Daoy (cell line): ENCODE measurements at regions not wholly inside any gene's neighbourhood (a gene's known extent, or its start where the extent isn't known, plus 50 kb on each side); places are given as distances from the start of the nearest gene placed in this dataset.

Experiments used
- DNase-seq: peaks from one replicate; pipeline ENCODE4 v3.0.0-alpha.2; 2015; ENCODE audit warnings: low read depth

DNA sequence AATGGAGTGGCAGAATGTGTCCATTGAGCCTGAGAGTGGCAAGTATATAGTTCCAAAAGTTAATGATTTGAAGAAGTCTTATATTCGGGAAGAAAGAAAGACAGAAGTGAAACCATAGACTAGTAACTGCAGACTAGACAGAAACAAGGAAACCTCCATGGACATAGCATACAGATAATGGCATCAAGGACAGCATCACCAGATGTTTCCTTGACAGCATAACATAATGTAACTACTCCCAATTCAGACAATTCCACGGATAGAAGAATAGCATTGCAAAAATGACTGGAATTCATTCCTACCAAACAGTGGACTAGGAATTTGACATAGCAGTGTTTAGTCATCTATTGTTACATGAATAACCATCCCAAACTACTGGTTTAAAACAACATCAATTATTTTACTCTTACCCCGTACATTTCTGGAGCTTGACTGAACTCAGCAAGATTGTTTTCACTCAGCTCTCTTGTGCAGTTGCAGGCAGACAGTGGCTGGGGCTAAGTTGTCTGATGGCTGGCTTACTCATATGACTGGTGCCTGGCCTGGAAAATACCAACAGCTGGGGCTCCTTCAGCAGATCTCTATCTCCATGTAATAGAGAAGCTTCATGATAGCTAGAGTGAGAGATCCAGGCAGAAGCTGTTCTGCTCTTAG is 109.7 kb upstream of the GADL1 start:
- DNase-seq, result peak; percentile 10

DNA sequence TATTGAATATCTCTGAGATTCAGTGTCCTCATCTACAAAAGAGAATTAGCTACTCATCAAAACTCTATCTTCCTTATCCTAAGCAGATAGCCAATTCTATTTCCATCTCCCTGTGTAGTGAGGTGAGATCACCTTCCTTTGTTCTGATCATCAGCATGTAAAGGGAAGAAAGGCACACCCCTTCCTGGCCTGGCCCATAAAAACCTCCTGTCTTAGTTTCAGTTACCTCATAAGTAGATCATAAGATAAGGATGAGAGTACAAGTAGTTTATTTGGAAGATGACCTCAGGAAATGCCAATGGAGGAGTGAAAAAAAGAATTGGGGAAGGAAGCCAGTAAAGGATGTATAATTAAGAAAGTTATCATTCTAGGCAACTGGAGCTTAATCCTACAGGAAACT is 114.5 kb upstream of the GADL1 start:
- DNase-seq, result no peak

DNA sequence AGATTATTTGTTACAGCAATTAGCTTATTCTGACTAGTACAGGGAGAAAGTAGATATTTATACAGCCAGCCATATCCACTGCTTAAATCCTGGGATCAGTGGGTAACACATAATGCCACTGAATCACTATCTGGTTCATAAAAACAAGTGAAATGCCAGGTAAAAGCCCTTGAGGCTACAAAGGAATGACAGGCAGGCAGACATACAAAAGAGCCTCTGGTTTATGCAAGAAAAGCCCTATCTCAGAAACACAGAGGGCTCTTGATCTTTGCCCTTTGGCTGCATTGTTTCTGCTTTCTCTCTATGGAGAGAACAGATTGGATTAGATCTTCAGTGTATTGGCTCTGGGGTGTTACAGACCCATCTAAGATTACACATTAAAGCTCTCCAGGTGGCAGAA is 115.4 kb upstream of the GADL1 start:
- no peak for DNase-seq

DNA sequence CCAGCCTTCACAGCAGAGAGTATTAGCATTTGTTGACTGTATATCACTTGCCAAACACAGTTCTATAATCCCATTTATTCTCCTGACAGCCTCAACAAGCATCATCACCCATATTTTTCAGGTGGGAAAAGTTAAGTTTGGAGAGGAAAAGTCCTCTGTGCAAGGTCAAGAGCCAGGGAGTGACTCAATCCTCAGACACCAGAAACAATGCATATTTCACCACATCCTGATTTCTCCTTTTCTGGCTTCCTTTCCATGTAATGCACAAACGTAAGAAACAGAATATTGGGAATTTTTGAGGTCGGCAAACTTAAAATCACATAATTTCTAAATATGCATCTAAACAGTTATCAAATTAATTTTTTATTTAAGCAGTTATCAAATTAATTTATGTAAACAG is 116.0 kb upstream of the GADL1 start:
- no peak for DNase-seq

DNA sequence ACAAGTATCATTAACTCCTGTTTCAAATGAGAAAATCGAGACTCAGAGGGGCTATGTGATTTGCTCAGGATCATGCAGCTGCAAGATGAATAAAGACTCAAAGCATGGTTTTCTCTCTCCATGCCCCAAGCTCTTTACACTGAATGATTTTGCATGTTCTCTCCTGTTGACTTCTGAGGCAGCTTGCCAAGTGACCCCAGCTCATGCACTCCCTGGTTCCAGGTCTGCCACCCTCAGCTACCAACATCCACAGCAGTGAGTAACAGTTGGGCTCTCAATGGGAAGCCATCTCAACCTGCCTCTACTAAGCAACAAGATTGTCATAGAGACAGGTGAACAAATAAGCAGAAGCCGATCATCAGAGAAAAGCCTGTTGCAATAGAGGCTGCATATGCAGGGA is 116.9 kb upstream of the GADL1 start:
- no peak for DNase-seq

DNA sequence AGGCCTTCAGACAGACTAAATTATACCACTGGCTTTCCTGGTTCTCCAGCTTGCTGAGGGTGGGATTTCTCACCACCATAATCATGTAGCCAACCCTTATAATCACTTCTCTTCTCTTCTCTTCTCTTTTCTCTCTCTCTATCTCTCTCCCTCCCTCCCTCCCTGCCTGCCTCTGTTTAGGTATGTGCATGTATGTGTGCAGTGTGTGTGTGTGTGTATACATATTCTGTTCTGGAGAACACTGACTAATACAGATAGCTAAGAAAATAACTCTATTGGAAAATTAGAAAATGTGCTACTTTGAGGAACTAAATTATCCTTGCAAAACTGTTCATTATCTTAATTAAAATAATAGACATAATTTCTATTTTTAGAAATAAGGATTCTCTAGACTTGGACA is 118.6 kb upstream of the GADL1 start:
- DNase-seq, result no peak

DNA sequence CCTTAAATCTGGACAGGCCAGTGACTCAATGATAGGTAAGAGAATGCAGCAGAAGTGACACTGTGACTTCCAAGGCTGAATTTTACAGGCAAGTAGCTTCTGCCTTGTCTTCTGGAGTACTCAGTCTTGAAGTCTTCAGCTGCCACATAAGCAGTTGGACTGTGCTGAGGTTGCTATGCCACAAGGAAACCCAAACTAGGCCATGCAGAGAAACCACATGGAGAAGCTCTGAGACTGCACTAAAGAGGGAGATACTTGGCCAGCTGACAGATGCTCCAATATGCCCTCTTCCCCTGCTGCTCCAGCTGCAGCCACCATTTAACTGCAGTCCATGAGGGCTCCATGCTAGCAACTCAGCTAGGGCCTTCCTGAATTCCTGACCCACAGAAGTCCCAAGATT is 119.4 kb upstream of the GADL1 start:
- no peak for DNase-seq

DNA sequence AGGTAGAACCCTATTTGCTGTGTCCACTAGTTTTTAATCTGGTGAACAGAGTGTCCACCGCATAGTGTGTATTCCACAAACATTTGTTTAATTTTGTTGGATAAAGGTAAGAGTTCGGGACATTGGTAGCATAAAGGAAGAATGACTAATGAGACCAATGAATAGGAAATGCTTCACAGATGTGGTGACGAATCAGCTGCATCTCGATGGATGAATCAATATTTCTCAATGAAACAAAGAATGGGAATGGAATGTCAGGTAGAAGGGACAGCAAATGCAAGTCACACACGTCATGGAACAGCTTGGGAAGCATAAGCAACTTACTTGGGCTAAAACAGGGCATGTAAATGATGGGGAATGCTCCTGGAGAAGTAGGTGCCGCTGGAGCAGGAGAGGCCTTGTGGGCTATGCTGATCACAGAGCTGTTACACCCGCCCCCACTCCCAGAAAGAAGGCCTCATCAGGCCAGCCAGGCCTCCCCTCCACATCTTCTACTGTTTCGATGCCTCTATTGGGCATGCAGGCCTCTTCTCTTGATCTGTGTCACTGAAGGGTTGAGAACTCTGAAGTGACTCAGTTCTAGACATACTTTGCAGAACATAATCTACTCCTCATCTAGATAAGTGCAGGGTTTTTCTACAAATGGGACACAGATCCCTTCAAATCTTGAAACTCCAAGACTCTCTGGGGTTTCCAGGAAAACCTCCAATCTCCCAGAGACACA is 120.0 kb upstream of the GADL1 start:
- no peak for DNase-seq

DNA sequence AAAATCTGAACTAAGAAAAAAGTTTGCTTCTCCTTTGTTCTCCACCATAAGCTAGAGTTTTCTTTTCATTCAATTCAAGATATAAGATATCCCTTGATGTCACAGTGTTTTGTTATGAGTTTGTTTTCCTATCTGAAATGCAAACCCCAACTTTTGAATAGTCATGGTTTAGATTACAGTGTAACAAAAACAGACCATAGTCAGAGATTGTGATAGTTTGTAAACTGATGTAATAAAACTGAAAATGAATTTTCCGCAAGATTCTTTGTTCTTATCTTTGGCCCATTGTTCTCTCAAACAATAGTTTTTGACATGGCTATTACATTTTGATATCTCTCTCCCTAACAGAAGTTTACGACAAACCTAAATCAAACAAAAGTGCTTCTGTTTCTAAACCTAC is 121.7 kb upstream of the GADL1 start:
- no peak for DNase-seq

DNA sequence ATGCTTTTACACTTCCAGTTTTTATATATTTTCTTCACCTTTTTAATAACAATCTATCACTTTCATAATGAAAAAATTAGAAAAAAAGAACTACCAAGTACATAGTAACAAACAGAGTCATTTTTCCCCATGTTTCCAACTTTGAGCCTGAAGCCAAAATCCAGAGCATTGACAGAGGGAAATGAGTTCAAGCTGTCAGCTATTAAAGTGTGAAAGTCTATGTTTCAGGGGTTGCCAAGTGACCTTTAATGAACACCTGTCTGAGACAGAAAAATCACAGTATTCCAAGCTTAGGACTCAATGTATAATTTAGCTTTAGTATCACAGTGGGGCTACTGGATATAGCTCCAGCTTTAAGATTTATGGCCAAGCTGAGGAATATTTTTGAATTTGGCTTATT is 128.3 kb upstream of the GADL1 start:
- no peak for DNase-seq

DNA sequence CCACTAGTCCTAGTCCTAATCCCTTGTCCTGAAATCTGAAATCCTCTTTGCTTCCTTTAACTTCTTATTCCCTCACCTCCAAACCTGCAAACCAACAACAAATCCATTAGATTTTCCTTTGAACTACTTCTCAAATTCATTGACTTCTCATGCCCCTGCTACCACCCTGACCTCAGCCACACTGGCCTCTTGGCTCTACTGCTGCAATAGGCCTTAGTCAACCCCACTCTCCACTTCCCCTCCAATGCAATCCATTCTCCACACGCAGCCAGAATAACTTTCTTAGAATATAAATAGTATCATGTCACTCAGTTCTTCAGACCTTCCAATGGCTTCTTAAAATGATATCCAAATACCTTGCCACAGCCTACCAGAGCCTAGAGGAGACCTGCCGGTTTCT is 131.1 kb upstream of the GADL1 start:
- no peak for DNase-seq

DNA sequence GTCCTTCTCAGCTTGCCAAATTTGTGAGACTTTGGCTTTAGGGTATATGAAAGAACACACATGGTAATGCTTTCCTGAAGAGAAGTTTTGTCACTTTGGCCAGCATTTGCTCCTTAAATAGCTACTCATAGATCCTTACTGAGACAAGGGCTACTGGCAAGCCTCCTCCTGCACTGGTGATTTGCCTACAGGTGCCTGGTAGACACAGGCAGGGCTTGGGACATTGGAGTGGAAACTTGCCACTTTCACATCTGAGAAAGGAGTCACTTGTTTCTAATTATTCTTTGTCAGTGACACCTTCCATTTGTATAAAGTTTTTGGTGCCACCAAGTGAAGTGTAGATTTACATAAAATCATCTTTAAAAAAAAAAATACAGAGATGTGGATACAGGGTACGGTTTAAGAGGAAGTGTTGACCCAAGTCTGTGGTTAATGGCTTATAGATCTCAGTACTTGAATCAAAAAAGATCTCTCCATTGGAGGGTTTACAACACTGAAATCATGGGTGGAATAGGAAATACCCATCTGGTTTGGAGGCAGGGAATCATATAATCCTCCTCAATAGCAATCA is 132.8 kb upstream of the GADL1 start:
- no peak for DNase-seq

DNA sequence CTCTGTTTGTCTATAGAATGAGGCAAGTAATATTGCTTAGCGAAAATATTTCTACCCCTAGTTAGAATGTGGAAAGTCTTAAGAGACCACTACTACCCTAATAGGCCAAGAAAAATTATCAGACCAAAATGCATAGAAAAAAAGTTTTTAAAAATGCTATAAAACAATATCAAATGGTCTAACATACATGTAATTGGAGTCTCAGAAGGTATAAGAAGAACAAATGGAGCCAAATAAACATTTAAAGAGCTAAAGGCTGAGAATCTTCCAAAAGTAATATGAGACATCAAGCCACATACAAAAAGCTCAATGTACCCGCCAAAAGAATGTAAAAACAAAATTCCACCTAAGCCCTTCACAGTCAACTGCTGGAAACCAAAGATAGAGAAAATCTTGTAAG is 133.5 kb upstream of the GADL1 start:
- DNase-seq, result no peak

DNA sequence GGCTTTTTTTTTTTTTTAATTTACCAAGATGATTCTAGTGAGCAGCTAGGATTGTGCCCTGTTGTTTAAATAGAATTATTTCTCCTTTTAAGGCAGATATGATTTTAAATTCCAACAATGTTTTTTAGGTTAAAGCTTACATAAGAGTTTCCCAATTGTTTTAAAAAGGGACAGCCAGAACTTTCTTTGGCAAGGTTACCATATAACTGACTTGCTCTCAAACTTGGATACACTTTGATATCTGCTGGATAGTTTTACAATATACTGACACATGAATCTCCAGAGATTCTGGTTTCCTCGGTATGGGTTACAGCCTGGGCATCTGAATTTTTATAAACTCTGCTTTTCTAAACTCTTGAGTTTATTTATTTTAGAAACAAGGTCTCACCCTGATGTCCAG is 134.3 kb upstream of the GADL1 start:
- no peak for DNase-seq

DNA sequence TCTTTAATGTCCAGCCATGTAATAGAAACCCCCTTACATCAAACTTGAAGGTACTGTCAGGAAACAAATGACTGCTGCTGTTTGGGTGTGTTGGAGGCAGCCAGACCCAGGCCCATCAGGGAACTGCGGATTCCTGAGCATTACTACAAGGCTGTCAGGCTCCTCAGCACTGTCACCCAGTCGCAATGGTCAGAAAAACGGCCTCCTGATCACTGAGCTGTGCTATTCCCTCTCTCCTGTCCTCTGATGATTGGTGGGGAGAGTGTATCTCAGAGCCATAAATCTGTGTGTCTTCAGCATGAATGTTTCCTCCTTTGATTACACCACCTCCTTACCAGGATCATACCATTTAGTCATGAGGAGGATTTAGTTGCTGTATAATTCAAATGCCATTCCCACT is 135.2 kb upstream of the GADL1 start:
- no peak for DNase-seq

DNA sequence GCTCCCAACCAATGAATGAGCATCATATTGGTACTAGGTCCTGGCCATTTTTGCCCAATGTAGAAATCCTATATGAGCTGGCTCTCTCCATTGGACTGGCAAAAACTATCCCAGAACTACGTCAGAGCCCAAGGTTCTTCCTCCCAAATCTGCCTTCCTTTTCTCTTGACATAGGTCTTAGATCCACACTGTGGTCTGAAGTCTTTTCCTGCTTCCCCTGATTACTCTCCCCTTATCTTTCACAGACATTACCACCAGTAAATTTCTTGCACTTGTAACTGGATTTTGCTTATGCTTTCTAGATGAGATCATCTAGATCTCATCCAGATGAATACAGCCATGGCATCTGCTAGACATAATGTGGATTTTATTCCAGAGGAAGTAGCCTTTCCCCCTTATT is 141.2 kb upstream of the GADL1 start:
- DNase-seq, result no peak

DNA sequence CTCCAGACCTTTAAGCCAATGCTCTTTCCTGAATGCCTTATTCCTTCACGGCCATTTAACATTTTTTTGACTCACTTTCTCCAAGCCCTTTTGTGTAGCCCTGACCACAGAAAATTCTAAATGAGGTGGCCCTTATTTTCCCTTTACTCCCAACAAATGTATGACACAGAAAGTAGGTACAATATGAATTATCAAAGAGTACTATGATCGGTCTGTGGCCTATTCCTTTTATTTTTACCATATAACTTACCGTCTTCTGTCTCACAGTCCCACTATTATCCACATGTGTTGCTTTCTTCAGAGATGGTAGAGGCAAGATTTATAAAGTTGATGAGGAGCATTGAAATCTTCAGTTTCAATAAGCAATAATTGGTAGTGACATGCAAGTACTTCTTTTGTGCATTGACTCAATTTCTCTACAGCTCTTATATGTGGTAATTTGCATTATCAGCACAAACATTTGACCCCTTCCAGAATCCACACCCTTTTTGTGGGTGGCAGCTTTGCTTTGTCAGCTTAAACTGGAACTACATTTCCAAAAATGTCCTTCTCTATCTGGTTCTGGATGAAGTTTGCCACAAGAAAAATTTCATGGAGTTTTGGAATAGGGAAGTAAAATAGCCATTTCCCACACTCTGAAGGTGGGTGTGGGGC is 143.8 kb upstream of the GADL1 start:
- no peak for DNase-seq

DNA sequence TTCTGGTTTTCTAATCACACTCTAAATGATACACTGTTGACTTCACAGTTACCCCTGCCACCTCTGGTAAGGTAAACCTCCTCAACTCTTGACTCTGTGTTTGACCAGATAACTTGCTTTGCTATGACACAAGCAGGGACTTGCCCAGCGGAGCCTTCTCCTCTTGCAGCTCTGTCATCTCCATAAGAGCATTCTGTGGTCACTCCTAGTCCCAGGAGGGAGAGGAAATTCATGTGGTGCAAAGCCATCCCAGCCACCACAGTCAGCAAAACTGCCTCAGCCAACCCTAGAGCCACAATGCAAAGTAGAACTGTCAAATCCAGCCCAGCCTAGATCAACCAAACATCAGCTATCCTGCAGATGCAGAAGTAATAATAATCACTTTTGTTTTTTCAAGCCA is 144.7 kb upstream of the GADL1 start:
- DNase-seq, result no peak

DNA sequence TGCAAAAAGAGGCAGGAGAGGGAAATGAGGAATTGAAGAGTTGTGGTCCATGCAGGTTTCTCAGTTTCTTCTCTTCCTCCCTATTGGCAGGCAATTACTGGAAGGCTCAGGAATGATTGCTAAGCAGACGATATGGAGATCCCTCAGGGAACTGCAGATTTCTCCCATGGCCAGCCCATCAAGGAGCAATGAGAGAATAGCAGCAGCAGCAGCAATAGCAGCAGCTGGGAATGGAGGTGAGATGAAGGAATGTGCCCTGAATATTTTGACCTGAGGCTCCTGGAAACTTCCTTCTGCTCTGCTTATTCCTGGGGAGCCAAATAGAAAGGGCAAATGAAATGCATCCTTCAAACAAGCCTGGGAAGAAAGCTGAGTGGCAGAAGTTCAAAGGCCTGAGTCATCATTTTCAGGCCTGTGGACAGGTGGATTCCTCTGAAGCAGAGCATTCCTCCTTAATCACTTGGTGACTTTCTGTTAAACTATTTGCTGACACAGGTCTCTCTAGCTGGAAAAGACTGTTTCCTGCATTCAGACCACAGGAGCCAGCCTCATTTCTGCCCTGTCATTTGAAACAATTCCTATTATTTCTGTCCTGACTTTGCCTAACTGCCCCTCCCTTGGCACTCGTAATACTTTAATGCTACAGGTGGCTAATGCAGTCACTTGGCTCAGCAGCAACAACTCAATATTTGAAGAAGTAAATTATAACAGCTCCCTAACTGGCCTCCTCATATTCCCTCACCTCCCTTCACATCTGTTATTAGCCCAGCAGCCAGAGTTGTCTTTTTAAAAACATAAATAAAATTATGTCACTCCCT is 146.9 kb upstream of the GADL1 start:
- DNase-seq, result peak; percentile 42

DNA sequence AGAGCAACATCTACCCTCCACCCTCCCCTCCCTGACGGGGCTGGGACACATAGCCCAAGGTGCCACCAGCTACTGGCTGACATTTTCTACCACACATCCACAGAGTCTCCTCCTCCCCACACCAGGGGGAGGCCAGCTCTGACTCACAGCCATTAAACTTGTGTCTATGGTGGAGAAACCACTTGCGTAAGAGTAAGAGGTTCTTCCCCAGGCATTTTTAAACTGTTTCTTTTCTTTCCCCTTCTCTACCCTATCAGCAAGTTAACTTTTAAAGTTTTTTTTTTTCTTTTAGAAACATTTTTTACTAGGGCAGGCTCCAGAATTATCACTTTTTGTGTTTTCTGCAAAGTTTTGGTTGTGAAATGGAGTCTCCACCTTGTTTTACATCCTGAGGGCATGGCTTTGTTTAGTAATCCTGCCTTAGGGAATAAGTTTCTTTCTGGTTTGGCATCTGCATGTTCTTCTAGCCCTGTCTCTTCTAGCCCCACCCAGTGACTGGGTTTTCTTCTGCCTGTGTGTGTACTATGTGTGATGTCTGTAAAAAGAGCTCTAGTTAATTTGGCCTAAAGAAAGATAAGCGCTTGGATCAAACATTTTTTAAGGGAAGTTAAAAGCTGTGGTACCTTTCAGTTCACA is 148.8 kb upstream of the GADL1 start:
- no peak for DNase-seq

DNA sequence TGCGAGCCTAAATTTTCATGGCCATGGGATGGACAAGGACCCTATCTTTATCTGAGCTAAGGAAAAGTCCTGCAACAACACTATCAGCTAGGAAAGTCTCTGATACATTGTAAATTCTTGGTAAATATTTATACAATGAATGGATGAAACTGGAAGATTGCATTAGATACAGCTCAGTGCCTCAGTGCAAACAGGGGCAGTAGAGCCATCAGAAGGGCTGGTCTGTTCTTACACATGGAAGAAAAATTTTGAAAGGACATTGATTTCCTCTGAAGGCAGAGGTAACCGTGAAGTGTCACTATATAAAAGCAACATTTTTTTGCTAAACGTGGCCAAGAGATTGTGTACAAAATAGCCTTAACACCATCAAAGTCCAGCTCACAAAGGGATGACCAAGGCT is 153.2 kb upstream of the GADL1 start:
- no peak for DNase-seq

DNA sequence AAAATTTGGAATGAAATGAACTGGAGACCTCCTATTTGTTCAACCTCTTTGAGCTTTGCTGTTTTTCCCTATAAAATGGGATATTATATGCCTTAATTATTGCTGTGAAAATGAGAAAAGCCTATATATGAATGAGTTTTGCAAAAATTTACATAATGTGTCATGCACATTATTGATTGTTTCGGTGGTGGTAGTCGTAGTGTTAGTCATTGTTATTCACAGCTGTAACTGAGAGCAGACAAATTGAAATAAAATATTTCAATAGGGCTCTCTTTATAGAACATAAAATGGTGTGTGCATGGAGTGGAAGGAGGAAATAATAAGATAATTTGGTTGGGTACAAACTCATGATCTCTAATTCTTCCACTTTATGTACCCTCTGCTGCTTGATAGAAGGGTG is 153.7 kb upstream of the GADL1 start:
- no peak for DNase-seq
